SU-DHL-6 (cell line): ENCODE measurements at regions not wholly inside any gene's neighbourhood (a gene's known extent, or its start where the extent isn't known, plus 50 kb on each side); places are given as distances from the start of the nearest gene placed in this dataset.

Experiments used
- H2AFZ ChIP-seq: fragments of 200-600 bp; sonication (generic); 2 replicates; pipeline ENCODE4 v1.6.1; 2014; ENCODE audit warnings: low read depth, mild to moderate bottlenecking, moderate library complexity, mixed read lengths, antibody characterized with exemption, low read length; ENCODE audit not compliant: severe bottlenecking
- H3F3A ChIP-seq: fragments of 200-600 bp; shearing (Covaris generic); 2 replicates; pipeline ENCODE4 v1.6.0; 2016; ENCODE audit warnings: antibody characterized with exemption, mild to moderate bottlenecking; ENCODE audit not compliant: insufficient read depth
- H3K27ac ChIP-seq: fragments of 200-600 bp; sonication (generic); 2 replicates; pipeline ENCODE4 v1.5.1; 2016; ENCODE audit warnings: low read depth, mild to moderate bottlenecking, low read length, moderate library complexity, mixed read lengths
- H3K27me3 ChIP-seq: fragments of 200-600 bp; sonication (generic), shearing (Covaris generic); 2 replicates; pipeline ENCODE4 v1.6.0; 2014; ENCODE audit warnings: mild to moderate bottlenecking, low read length
- H3K36me3 ChIP-seq: fragments of 200-600 bp; sonication (generic); 2 replicates; pipeline ENCODE4 v1.6.1; 2014; ENCODE audit warnings: mild to moderate bottlenecking, low read length, mixed read lengths
- H3K4me2 ChIP-seq: fragments of 300-600, 200-600 bp; shearing (Covaris generic), sonication (generic); 2 replicates; pipeline ENCODE4 v1.6.0; 2014; ENCODE audit warnings: low read length, low read depth, mild to moderate bottlenecking; ENCODE audit not compliant: poor library complexity, severe bottlenecking
- H3K4me3 ChIP-seq: fragments of 200-600 bp; sonication (generic); 2 replicates; pipeline ENCODE4 v1.5.1; 2014; ENCODE audit warnings: antibody characterized with exemption, low read length, mild to moderate bottlenecking, mixed read lengths; ENCODE audit not compliant: insufficient read depth, poor library complexity, severe bottlenecking
- H3K79me2 ChIP-seq: fragments of 200-600 bp; sonication (generic); 2 replicates; pipeline ENCODE4 v1.6.1; 2014; ENCODE audit warnings: mild to moderate bottlenecking, low read length, moderate library complexity; ENCODE audit not compliant: insufficient read depth
- H3K9ac ChIP-seq: fragments of 200-600 bp; sonication (generic); 2 replicates; pipeline ENCODE4 v1.7.0; 2014; ENCODE audit warnings: mild to moderate bottlenecking, low read length
- H3K9me2 ChIP-seq: fragments of 200-600 bp; sonication (generic); replicated peaks from 2 replicates; pipeline ENCODE4 v1.6.1; 2014; ENCODE audit warnings: low read length; ENCODE audit not compliant: insufficient read depth
- H3K9me3 ChIP-seq: fragments of 200-600 bp; sonication (generic); 2 replicates; pipeline ENCODE4 v1.6.1; 2014; ENCODE audit warnings: low read length, mixed read lengths; ENCODE audit not compliant: insufficient read depth
- H4K20me1 ChIP-seq: fragments of 200-600 bp; sonication (generic); 2 replicates; pipeline ENCODE4 v1.6.1; 2014; ENCODE audit warnings: low read depth, mild to moderate bottlenecking, antibody characterized with exemption, low read length, moderate library complexity, mixed read lengths
- CTCF ChIP-seq: fragments of 200-600 bp; sonication (generic); IDR thresholded peaks from one replicate; pipeline ENCODE4 v1.5.1; 2017; ENCODE audit warnings: antibody characterized with exemption, mild to moderate bottlenecking, low read length, moderate library complexity; ENCODE audit not compliant: insufficient read depth, poor library complexity, severe bottlenecking
- EZH2phosphoT487 ChIP-seq: fragments of 200-600 bp; sonication (generic), shearing (Covaris generic); conservative IDR thresholded peaks from 2 replicates; pipeline ENCODE4 v1.6.1; 2018; ENCODE audit warnings: mild to moderate bottlenecking, antibody characterized with exemption, low read length, moderate library complexity, mixed read lengths

- H3K4me3 ChIP-seq: no peak overlapping the region
- H2AFZ ChIP-seq: no peak overlapping the region
- H3K9me2 ChIP-seq: no peaks in the 10 kb centered on the region
- no peak overlapping the region for H3K9ac ChIP-seq
- no peaks in the 10 kb centered on the region for H3K79me2 ChIP-seq
- no peaks in the 10 kb centered on the region for H3K36me3 ChIP-seq
- H3K4me2 ChIP-seq: no peak overlapping the region
- H4K20me1 ChIP-seq: no peaks in the 10 kb centered on the region
- H3K27me3 ChIP-seq: no peaks in the 10 kb centered on the region
- H3K9me3 ChIP-seq: no peaks in the 10 kb centered on the region
- no peaks in the 10 kb centered on the region for H3F3A ChIP-seq
- H3K27ac ChIP-seq: no peak overlapping the region
- no peak for TF ChIP-seq CTCF
- no peak for TF ChIP-seq EZH2phosphoT487
Observed at GRCh38 chr2:767440-767839, 90.2 kb upstream of the TMEM18 start.

GRCh38 chr2:766255-766654 lies 89.0 kb upstream of the TMEM18 start:
- no peaks in the 10 kb centered on the region for H3K9me3 ChIP-seq
- H3K27ac ChIP-seq: no peak overlapping the region

GRCh38 chr2:765369-765768 lies 88.2 kb upstream of the TMEM18 start:
- TF ChIP-seq EZH2phosphoT487: no peak
- no peak for TF ChIP-seq CTCF
- Histone ChIP-seq H3K79me2 (no peaks in the 10 kb centered on the region), H3F3A (no peaks in the 10 kb centered on the region), H3K9me2 (no peaks in the 10 kb centered on the region), H4K20me1 (no peaks in the 10 kb centered on the region), H3K4me2 (no peak overlapping the region), H3K27ac (no peak overlapping the region), H3K9me3 (no peaks in the 10 kb centered on the region), H3K4me3 (no peak overlapping the region), H2AFZ (no peak overlapping the region), H3K36me3 (no peaks in the 10 kb centered on the region), H3K27me3 (no peaks in the 10 kb centered on the region), H3K9ac (no peak overlapping the region)

More at GRCh38 chr2:766255-766654, 89.0 kb upstream of the TMEM18 start:
- Histone ChIP-seq H3K36me3 (no peaks in the 10 kb centered on the region), H3K9me2 (no peaks in the 10 kb centered on the region), H3K27me3 (no peaks in the 10 kb centered on the region), H2AFZ (no peak overlapping the region), H3K4me3 (no peak overlapping the region), H3K4me2 (no peak overlapping the region), H3F3A (no peaks in the 10 kb centered on the region), H3K79me2 (no peaks in the 10 kb centered on the region), H4K20me1 (no peaks in the 10 kb centered on the region), H3K9ac (no peak overlapping the region)
- TF ChIP-seq CTCF (no peak), EZH2phosphoT487 (no peak)
